PC-9 (cell line): ENCODE measurements at regions not wholly inside any gene's neighbourhood (a gene's known extent, or its start where the extent isn't known, plus 50 kb on each side); places are given as distances from the start of the nearest gene placed in this dataset.

ENCODE experiments used
- BruUV-seq: library from RNA; stranded (reverse); fragments of 400-500 nt; replicated peaks from 2 replicates; lab custom pipeline; 2021; lab: Mats Ljungman, UMichigan
- CTCF ChIA-PET: fragments of 300-600 bp; sonication (Branson Sonifier 250); formaldehyde crosslinking; loops from one replicate; lab custom pipeline; 2022; ENCODE audit warnings: antibody characterized with exemption; lab: Charles Lee
- POLR2A ChIA-PET: fragments of 300-600 bp; sonication (Branson Sonifier 250); formaldehyde crosslinking; loops from one replicate; lab custom pipeline; 2022; ENCODE audit warnings: antibody characterized with exemption; ENCODE audit not compliant: unreplicated experiment; lab: Charles Lee
- DNase-seq, 2 experiments: peaks; one replicate each; pipeline versions ENCODE4 v3.0.0 to v3.0.0-alpha.2; 2015 to 2022; ENCODE audit warnings: mixed read lengths in 1 of 2
- H2AFZ ChIP-seq: fragments of 200-600 bp; sonication (generic); 2 replicates; pipeline ENCODE4 v1.8.1; 2017; ENCODE audit warnings: antibody characterized with exemption
- H3F3A ChIP-seq: fragments of 200-600 bp; sonication (generic); 2 replicates; pipeline ENCODE4 v1.8.1; 2017; ENCODE audit warnings: antibody characterized with exemption, mild to moderate bottlenecking, low read depth; ENCODE audit not compliant: insufficient read depth
- H3K27ac ChIP-seq: fragments of 200-600 bp; sonication (generic); 2 replicates; pipeline ENCODE4 v1.6.1; 2016; ENCODE audit warnings: mixed run types
- H3K27me3 ChIP-seq: fragments of 200-600 bp; sonication (generic); 2 replicates; pipeline ENCODE4 v1.6.1; 2016; ENCODE audit warnings: low read depth, mixed run types; ENCODE audit not compliant: insufficient read depth
- H3K36me3 ChIP-seq: fragments of 200-600 bp; sonication (generic); 2 replicates; pipeline ENCODE4 v1.6.1; 2016; ENCODE audit warnings: low read depth, mixed run types
- H3K4me1 ChIP-seq: fragments of 200-600 bp; sonication (generic); replicated peaks from 2 replicates; pipeline ENCODE4 v1.6.1; 2016; ENCODE audit warnings: mixed run types; ENCODE audit not compliant: insufficient read depth
- H3K4me2 ChIP-seq: fragments of 200-600 bp; sonication (generic); 2 replicates; pipeline ENCODE4 v1.6.1; 2017; ENCODE audit warnings: mixed run types
- H3K4me3 ChIP-seq: fragments of 200-600 bp; sonication (generic); 2 replicates; pipeline ENCODE4 v1.6.1; 2016; ENCODE audit warnings: mixed run types
- H3K79me2 ChIP-seq: fragments of 200-600 bp; sonication (generic); 2 replicates; pipeline ENCODE4 v1.6.1; 2017; ENCODE audit warnings: low read depth, mixed run types
- H3K9me2 ChIP-seq: fragments of 200-600 bp; sonication (generic); 2 replicates; pipeline ENCODE4 v1.8.1; 2017; ENCODE audit warnings: mild to moderate bottlenecking; ENCODE audit not compliant: insufficient read depth
- H3K9me3 ChIP-seq: fragments of 200-600 bp; sonication (generic); 2 replicates; pipeline ENCODE4 v1.8.1; 2016; ENCODE audit warnings: low read depth; ENCODE audit not compliant: insufficient read depth
- H4K20me1 ChIP-seq: fragments of 200-600 bp; sonication (generic); 2 replicates; pipeline ENCODE4 v1.8.1; 2017; ENCODE audit not compliant: insufficient read depth
- EZH2 ChIP-seq: fragments of 200-600 bp; sonication (generic); IDR thresholded peaks from 2 replicates; pipeline ENCODE4 v1.8.0; 2017; ENCODE audit warnings: antibody characterized with exemption, low read depth
- intact Hi-C: fragments of 100-400 bp; cut with micrococcal nuclease; formaldehyde crosslinking; loops from one replicate; pipeline ENCODE4 v1.10.0; 2022; ENCODE audit not compliant: unreplicated experiment
- TF ChIP-seq, protein P1 (sequence below): fragments of 200-600 bp; sonication (generic); conservative IDR thresholded peaks from 2 replicates; pipeline ENCODE4 v1.6.1; 2017; ENCODE audit warnings: mixed run types, antibody characterized with exemption, mild to moderate bottlenecking, moderate library complexity

DNA sequence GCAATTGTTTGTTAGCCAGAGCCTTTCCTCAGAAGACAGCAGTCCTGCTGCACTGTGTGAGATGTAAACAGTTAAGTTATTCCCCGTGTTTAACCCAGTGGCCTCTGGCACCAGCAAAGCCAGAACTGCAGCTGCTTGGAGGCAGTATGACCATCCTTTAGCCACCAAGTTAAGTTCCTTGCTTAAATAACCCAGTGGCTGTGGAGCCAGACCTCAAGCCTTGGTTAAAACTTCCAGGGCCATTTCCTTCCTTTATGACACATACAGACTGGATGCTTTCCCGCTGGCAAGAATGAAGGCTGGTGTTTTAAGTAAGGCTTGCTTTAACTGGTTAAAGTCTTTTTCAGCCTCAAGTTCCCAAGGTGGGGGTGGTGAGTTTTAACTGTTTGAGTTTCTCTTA lies 379.8 kb downstream of the DCAF12L2 start:
- no TSS peak for BruUV-seq
- H3K4me3 ChIP-seq, result no peak overlapping the region
- H3K27ac ChIP-seq, result no peak overlapping the region
- no peak for DNase-seq
- no peaks in the 10 kb centered on the region for H3K36me3 ChIP-seq
- CTCF ChIA-PET, result no interaction called here
- no peak for TF ChIP-seq EZH2
- TF ChIP-seq, protein P1, sequence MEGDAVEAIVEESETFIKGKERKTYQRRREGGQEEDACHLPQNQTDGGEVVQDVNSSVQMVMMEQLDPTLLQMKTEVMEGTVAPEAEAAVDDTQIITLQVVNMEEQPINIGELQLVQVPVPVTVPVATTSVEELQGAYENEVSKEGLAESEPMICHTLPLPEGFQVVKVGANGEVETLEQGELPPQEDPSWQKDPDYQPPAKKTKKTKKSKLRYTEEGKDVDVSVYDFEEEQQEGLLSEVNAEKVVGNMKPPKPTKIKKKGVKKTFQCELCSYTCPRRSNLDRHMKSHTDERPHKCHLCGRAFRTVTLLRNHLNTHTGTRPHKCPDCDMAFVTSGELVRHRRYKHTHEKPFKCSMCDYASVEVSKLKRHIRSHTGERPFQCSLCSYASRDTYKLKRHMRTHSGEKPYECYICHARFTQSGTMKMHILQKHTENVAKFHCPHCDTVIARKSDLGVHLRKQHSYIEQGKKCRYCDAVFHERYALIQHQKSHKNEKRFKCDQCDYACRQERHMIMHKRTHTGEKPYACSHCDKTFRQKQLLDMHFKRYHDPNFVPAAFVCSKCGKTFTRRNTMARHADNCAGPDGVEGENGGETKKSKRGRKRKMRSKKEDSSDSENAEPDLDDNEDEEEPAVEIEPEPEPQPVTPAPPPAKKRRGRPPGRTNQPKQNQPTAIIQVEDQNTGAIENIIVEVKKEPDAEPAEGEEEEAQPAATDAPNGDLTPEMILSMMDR, result no peak
- POLR2A ChIA-PET, result no interaction called here
- H3K4me2 ChIP-seq, result no peak overlapping the region
- no peak overlapping the region for H2AFZ ChIP-seq
- no peaks in the 10 kb centered on the region for H3K79me2 ChIP-seq
- no peaks in the 10 kb centered on the region for H3F3A ChIP-seq
- no peaks in the 10 kb centered on the region for H3K4me1 ChIP-seq
- intact Hi-C loops, result no loop called here
- H3K27me3 ChIP-seq, result no peaks in the 10 kb centered on the region
- no peaks in the 10 kb centered on the region for H4K20me1 ChIP-seq
- H3K9me2 ChIP-seq, result no peaks in the 10 kb centered on the region
- H3K9me3 ChIP-seq, result no peaks in the 10 kb centered on the region

DNA sequence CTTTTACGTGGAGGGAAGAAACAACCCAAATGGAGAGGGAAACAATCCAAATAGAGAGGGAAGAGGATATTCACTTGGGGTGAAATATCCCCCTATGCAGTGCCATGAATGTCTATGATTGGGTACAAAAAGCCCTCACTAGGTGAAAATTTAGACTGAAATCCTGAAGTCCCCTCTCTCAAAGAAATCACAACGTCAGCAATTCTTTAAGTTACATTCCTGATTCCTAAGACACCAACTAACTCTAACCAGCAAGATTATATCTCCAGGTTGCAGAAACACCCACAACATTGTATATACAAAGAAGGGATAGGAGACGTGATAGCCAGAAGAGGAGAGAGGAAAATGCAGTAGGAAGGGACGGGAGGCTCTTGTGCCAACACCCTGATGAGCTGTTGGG lies 374.3 kb downstream of the DCAF12L2 start:
- Histone ChIP-seq H3K27ac (no peak overlapping the region), H3K4me3 (no peak overlapping the region), H3K36me3 (no peaks in the 10 kb centered on the region), H3K9me3 (no peaks in the 10 kb centered on the region), H3K9me2 (no peaks in the 10 kb centered on the region), H4K20me1 (no peaks in the 10 kb centered on the region), H3F3A (no peaks in the 10 kb centered on the region), H2AFZ (no peak overlapping the region), H3K27me3 (no peaks in the 10 kb centered on the region), H3K4me2 (no peak overlapping the region), H3K4me1 (no peaks in the 10 kb centered on the region), H3K79me2 (no peaks in the 10 kb centered on the region)
- POLR2A ChIA-PET, result no interaction called here
- BruUV-seq, result no TSS peak
- CTCF ChIA-PET, result no interaction called here
- intact Hi-C loops, result no loop called here
- DNase-seq, result no peak
- TF ChIP-seq, protein P1, result no peak
- TF ChIP-seq EZH2, result no peak

DNA sequence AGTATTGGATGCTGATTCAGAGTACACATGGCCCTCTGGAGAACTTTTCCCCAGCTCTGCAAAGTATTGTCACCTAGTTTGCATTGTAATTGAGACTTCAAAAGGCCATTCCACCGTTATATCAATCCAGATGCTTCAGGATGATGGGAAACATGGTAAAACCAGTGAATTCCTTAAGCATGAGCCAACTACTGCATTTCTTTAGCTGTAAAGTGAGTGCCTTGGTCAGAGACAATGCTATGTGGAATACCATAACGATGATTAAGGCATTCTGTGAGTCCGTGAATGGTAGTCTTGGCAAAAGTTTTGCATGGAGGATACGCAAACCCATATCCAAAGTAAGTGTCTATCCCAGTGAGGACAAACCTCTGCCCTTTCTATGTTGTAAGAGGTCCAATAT lies 355.2 kb downstream of the DCAF12L2 start:
- Histone ChIP-seq H3K79me2 (no peaks in the 10 kb centered on the region), H3K27ac (no peak overlapping the region), H3K36me3 (no peaks in the 10 kb centered on the region), H3F3A (no peaks in the 10 kb centered on the region), H3K9me2 (no peaks in the 10 kb centered on the region), H4K20me1 (no peaks in the 10 kb centered on the region), H3K9me3 (no peaks in the 10 kb centered on the region), H3K4me3 (no peak overlapping the region), H3K27me3 (no peaks in the 10 kb centered on the region), H2AFZ (no peak overlapping the region), H3K4me1 (no peaks in the 10 kb centered on the region), H3K4me2 (no peak overlapping the region)
- no peak for DNase-seq
- ChIA-PET CTCF (no interaction called here), POLR2A (no interaction called here)
- no peak for TF ChIP-seq EZH2
- TF ChIP-seq, protein P1, result no peak
- no TSS peak for BruUV-seq
- intact Hi-C loops, result no loop called here
